ENCODE measurements at regions not wholly inside any gene's neighbourhood (a gene's known extent, or its start where the extent isn't known, plus 50 kb on each side); places are given as distances from the start of the nearest gene placed in this dataset.

- no peak overlapping the region for H3K27ac ChIP-seq (ENCODE audit: low read depth in 1 of 2, low read length in 2 of 2)
- no peak overlapping the region for H3K4me3 Mint-ChIP-seq
- H3K27me3 Mint-ChIP-seq (ENCODE audit: low read depth in 3 of 3), result peaks cover 0 to 17% (median 2%) of the 10 kb centered on the region in 3 donors
- H3K4me3 ChIP-seq (replicated peaks in 1 of 3; ENCODE audit: low read depth in 2 of 3, low read length in 3 of 3), result no peak overlapping the region
- H3K79me2 ChIP-seq (ENCODE audit: insufficient read depth, low read length), result no peaks in the 10 kb centered on the region
- no peak overlapping the region for H3K27ac Mint-ChIP-seq
- H3K27me3 ChIP-seq (ENCODE audit: control insufficient read depth in 2 of 2, insufficient read depth in 2 of 2, low read length in 2 of 2), result no peaks in the 10 kb centered on the region
- H3K36me3 Mint-ChIP-seq, result no peaks in the 10 kb centered on the region
- TF ChIP-seq CTCF (IDR thresholded peaks at IDR 0.05), result no peak
- H2AFZ ChIP-seq (ENCODE audit: insufficient read depth, low read depth, low read length, poor library complexity, severe bottlenecking), result no peak overlapping the region
- intact Hi-C loops (cut with micrococcal nuclease), result no loop called here
- H3K4me1 Mint-ChIP-seq, result no peaks in the 10 kb centered on the region
- no peaks in the 10 kb centered on the region for H3K36me3 ChIP-seq (replicated peaks in 1 of 2; ENCODE audit: control insufficient read depth in 1 of 2, insufficient read depth in 2 of 2, low read length in 2 of 2)
- peaks cover 0 to 3% (median 0%) of the 10 kb centered on the region in 7 donors for H3K9me3 Mint-ChIP-seq
- WGBS (ENCODE audit: insufficient coverage), result 96% methylated on average over 10 of the region's 10 CpGs
- DNase-seq, result no peak
- no peaks in the 10 kb centered on the region for H3K4me1 ChIP-seq (ENCODE audit: control insufficient read depth in 1 of 2, insufficient read depth in 2 of 2, low read length in 2 of 2)
- no peaks in the 10 kb centered on the region for H3K9me3 ChIP-seq (replicated peaks in 1 of 2; ENCODE audit: control insufficient read depth in 1 of 2, insufficient read depth in 1 of 2, low read length in 2 of 2)
- no peak overlapping the region for H3K4me2 ChIP-seq (replicated peaks; ENCODE audit: extremely low read depth, low read length, poor library complexity, severe bottlenecking)
- H4K20me1 ChIP-seq (ENCODE audit: insufficient read depth, low read length), result no peaks in the 10 kb centered on the region
- no peak overlapping the region for H3K9ac ChIP-seq (ENCODE audit: insufficient read depth, low read length, poor library complexity, severe bottlenecking)
Measured at GRCh38 chr6:1136415-1136774, 175.5 kb upstream of the FOXQ1 start.

- H3K4me3 Mint-ChIP-seq, result no peak overlapping the region
- Histone ChIP-seq H3K9ac (ENCODE audit: insufficient read depth, low read length, poor library complexity, severe bottlenecking) (no peak overlapping the region), H3K79me2 (ENCODE audit: insufficient read depth, low read length) (no peaks in the 10 kb centered on the region), H3K4me2 (replicated peaks; ENCODE audit: extremely low read depth, low read length, poor library complexity, severe bottlenecking) (no peak overlapping the region), H4K20me1 (ENCODE audit: insufficient read depth, low read length) (no peaks in the 10 kb centered on the region), H3K27me3 (ENCODE audit: control insufficient read depth in 2 of 2, insufficient read depth in 2 of 2, low read length in 2 of 2) (no peaks in the 10 kb centered on the region), H3K4me3 (replicated peaks in 1 of 3; ENCODE audit: low read depth in 2 of 3, low read length in 3 of 3) (no peak overlapping the region), H3K36me3 (replicated peaks in 1 of 2; ENCODE audit: control insufficient read depth in 1 of 2, insufficient read depth in 2 of 2, low read length in 2 of 2) (no peaks in the 10 kb centered on the region), H3K4me1 (ENCODE audit: control insufficient read depth in 1 of 2, insufficient read depth in 2 of 2, low read length in 2 of 2) (no peaks in the 10 kb centered on the region), H2AFZ (ENCODE audit: insufficient read depth, low read depth, low read length, poor library complexity, severe bottlenecking) (no peak overlapping the region), H3K27ac (ENCODE audit: low read depth in 1 of 2, low read length in 2 of 2) (no peak overlapping the region), H3K9me3 (replicated peaks in 1 of 2; ENCODE audit: control insufficient read depth in 1 of 2, insufficient read depth in 1 of 2, low read length in 2 of 2) (no peaks in the 10 kb centered on the region)
- no peak overlapping the region for H3K27ac Mint-ChIP-seq
- DNase-seq, result no peak
- TF ChIP-seq CTCF (IDR thresholded peaks at IDR 0.05), result no peak
- WGBS (ENCODE audit: insufficient coverage), result 89% methylated on average over 6 of the region's 7 CpGs
- H3K27me3 Mint-ChIP-seq (ENCODE audit: low read depth in 3 of 3), result peaks cover 0 to 19% (median 2%) of the 10 kb centered on the region in 3 donors
- peaks cover 0 to 3% (median 0%) of the 10 kb centered on the region in 7 donors for H3K9me3 Mint-ChIP-seq
- intact Hi-C loops (cut with micrococcal nuclease), result no loop called here
- no peaks in the 10 kb centered on the region for H3K36me3 Mint-ChIP-seq
- H3K4me1 Mint-ChIP-seq, result no peaks in the 10 kb centered on the region
Measured at GRCh38 chr6:1135726-1136414, 176.0 kb upstream of the FOXQ1 start.
